GM21529 (cell line): ENCODE measurements at regions not wholly inside any gene's neighbourhood (a gene's known extent, or its start where the extent isn't known, plus 50 kb on each side); places are given as distances from the start of the nearest gene placed in this dataset.
"Not testable (repeated sequence)": the region's sequence is repeated elsewhere in the genome, so short reads cannot be mapped to it uniquely, and the experiment has no call there.

Experiments
- ATAC-seq: cut with Tn5 transposase; IDR thresholded peaks from one replicate; pipeline ENCODE4 v1.9.1; 2021; ENCODE audit not compliant: unreplicated experiment

- ATAC-seq: no peak
Observed at GRCh38 chr5:110917161-110917875, 154.2 kb upstream of the TSLP start.

DNA sequence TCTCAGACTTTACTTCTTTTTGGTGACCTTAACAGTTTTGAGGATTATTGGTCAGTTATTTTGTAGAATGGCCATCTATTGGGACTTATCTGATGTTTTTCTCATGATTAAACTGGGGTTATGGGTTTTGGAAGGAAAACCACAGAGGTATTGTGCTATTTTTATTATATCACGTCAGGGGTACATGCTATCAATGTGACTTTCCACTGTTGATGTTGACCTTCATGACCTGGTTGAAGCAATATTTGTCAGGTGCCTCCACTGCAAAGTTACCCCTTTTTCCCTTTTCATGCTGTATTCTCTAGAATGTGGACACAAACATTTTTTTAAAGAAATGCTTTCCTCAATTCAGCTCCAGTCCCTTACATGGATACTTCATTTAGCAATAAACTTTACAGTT is 152.8 kb upstream of the TSLP start:
- no peak for ATAC-seq

- ATAC-seq: no peak
Observed at GRCh38 chr5:110923971-110924370, 147.5 kb upstream of the TSLP start.

DNA sequence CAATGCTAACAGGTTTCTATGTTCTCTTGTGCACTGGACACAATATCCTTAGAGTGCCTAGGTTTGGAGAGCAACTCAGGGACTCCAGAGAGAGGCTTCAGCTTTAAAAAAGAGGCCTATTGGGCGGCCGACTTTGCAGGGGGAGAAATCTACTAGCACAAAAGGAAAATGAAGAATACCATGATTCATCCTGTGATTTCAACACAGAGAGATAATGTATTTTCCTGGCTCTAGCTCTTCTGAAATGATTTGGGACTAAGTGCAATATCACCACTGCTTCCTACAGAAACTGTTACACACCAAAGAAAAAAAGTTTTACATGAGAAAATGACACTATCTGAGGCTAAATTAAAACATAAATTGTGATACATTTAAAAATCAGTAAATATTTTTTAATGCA is 146.1 kb upstream of the TSLP start:
- no peak for ATAC-seq

DNA sequence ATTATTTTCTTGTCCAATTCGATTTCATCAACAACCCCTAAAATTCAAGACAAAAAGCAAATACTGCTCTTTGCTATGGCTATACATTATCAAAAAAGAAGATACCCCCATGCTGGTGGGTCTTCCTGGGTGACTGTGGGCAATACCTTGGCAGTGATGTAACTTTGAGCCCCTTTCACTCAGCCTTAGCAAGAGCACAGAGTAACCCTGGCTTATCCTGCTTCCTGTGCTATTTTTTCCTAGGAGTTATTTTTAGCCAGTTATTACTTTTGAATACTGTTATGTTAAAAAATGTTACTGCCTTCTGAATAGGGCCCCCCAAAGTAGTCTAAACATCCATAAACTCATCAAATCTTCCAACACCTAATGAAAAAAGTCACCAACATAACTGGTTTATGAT is 145.6 kb upstream of the TSLP start:
- no peak for ATAC-seq

DNA sequence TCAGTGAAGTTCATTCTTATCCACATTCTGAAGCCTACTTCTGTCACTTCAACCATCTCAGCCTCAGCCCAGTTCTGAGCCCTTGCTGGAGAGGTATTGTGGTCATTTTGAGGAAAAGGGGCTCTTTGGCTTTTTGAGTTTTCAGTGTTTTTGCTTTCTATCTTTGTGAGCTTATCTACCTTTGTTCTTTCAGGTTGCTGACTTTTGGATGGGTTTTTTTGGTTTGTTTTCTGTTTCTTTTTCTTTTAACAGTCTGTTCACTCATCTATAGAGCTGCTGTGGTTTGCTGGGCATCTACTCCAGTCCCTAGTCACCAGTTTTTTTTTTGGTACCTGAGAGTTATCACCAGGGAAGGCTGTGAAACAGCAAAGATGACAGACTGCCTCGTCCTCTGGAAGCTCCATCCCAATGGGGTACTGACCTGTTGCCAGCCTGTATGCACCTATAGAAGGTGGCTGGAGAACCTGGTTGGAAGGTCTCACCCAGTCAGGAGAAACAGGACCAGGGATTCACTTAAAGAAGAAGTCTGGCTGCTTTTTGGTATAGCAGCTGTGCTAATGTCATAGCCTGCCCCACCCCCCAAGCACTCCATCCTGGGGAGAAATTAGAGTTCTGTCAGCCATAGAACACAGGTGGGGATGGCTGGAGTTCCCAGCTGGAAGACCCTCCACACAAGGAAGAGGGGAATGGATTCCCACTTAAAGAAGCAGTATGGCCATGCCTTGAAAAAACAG is 138.6 kb upstream of the TSLP start:
- ATAC-seq: peak; percentile 64

- no peak for ATAC-seq
Observed at GRCh38 chr5:110940136-110940535, 131.4 kb upstream of the TSLP start.

GRCh38 chr5:110945874-110946436 is 125.6 kb upstream of the TSLP start:
- ATAC-seq: no peak

DNA sequence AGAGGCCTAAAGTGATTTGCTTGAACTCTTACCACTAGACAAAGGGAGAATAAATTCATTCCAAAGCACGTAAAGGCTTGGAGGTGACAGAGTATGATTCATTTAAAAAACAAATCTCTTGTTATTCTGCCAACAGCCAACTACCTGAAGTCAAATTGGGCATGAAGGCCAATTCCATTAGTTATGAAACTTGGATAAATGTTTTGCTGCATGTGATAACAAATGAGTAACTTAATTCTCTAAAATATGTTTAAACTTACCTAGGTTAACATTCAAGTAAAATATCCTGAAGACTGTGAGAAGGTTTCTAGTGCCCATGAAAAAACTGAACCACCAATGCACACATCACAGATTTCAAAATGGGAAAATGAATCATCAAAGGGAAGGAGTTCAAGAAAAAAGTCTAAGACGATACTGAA is 120.1 kb upstream of the TSLP start:
- no peak for ATAC-seq

- ATAC-seq: no peak
Observed at GRCh38 chr5:110956280-110956912, 115.1 kb upstream of the TSLP start.

GRCh38 chr5:110956913-110957813 is 114.3 kb upstream of the TSLP start:
- no peak for ATAC-seq

GRCh38 chr5:110957934-110958333 is 113.6 kb upstream of the TSLP start:
- ATAC-seq: no peak

DNA sequence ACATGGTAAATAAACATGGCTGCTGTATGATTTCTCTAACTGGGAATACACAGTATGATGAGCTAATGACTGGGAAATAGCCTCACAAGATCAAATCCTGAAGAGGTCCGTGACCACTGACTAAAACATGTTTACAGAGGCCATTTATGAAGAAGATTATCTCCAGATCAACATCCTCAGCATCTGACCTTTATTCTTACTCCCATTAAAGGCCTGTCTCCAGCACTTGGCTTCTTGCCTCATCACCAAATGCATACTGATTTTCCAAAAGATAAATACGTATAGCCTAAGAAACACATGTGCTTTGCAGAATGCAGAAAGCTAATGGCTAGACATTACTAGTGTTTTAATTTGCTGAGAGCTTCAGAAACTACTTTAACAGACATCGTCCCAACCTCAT is 108.0 kb upstream of the TSLP start:
- no peak for ATAC-seq

DNA sequence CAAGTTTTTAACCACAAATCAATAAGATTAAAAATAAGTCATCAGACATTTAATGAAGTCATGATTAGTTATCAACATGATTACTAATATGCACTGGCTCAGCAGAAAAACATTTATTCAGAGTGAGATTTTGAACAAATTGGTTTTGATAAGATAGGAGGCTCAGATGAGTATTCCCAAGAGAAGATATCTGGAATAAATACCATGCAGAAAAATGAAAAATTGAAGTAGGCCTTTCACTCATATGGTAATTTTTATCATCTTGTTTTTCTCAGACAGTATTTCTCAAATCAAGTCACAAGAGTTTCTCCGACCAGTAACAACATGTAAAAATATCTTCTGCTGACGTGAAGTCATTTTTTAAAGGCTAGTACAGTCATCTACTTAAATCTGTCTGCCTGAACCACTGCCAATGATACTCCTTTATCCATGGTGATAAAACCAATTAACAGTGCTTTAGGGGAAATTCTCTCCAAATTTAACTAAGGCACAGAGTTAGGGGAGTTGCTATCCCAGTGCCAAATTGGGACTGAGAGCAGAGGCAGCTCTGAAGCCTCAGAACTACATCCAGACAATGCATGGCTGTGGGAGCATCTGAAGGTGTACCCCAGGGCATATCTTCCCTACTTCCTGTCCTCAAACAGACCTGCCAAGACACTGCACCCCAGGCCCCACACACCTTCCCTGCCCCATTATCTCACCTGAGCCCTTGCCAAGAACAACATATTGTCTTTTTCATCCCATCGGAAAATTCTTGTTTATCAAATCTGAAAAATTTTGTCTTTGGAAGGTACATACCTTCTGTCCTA is 105.5 kb upstream of the TSLP start:
- no peak for ATAC-seq

DNA sequence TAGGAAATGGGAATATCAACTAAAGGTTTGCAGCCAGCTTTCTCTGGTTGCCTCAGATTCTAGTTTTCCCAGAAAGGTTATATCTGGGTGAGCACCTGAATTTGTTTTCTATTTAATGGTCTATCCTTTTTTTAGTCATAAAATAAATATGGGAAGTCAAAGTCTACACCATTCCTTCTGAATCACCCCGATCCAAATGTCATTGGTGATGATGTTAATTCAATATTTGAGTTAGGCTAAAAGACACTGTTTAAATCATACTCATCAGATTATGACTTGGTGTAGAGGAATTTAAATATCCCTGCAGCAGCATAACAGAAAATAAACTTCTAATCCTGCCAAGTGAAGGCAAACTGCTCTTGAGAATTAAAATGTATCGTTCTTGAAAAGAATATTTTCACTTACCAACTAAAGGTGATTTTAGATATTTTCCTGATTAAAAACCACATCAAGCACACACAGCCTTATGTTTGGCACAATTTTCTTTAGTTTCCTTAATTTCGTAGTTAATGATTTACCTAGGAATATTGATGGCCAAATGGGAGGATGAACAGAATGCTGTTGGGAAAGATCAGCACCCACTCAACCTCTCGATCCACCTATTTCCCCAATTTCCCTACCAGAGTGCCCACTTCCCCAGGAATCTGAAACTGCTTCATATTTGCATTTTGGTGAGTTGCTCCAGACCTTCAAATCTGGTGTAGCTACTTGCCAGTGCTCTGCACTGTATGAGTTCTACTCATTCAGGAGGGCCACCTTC is 103.1 kb upstream of the TSLP start:
- ATAC-seq: no peak

GRCh38 chr5:110969502-110969901 is 102.0 kb upstream of the TSLP start:
- ATAC-seq: no peak

GRCh38 chr5:110973510-110973909 is 98.0 kb upstream of the TSLP start:
- no peak for ATAC-seq

- ATAC-seq: no peak
Observed at GRCh38 chr5:110977915-110978314, 93.6 kb upstream of the TSLP start.

DNA sequence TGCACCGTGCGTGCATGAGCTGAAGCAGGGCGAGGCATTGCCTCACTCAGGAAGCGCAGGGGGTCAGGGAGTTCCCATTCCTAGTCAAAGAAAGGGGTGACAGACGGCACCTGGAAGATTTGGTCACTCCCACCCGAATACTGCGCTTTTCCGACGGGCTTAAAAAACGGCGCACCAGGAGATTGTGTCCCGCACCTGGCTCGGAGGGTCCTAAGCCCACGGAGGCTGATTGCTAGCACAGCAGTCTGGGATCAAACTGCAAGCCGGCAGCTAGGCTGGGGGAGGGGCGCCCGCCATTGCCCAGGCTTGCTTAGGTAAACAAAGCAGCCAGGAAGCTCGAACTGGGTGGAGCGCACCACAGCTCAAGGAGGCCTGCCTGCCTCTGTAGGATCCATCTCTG is 85.6 kb upstream of the TSLP start:
- not testable (repeated sequence) for ATAC-seq
